Muscle of arm (tissue), 1 donor: ENCODE measurements at regions not wholly inside any gene's neighbourhood (a gene's known extent, or its start where the extent isn't known, plus 50 kb on each side); places are given as distances from the start of the nearest gene placed in this dataset.
A peak's percentile ranks its signal among the peaks of the same experiment; 100 is the strongest.

Experiments used
- DNase-seq: peaks from one replicate; pipeline ENCODE4 v3.0.0-alpha.2; 2013

DNA sequence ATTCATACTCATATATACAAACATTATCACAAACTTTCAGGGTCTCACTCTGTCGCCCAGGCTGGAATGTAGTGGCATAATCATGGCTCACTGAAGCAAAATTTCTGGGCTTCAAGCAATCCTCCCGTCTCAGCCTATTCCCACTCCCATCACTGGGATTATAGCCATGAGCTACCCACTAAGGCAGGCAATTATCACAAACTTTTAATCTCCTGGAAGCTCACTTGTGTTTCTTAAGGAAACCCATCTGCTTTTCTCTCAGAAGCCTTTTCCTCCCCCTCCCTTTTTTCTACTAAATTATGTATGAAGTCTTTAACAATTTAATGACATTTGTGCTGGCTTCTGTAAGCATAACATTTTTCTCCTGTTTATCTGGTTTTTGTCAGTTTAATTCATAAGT lies 170.5 kb downstream of the AREG start:
- DNase-seq = no peak

DNA sequence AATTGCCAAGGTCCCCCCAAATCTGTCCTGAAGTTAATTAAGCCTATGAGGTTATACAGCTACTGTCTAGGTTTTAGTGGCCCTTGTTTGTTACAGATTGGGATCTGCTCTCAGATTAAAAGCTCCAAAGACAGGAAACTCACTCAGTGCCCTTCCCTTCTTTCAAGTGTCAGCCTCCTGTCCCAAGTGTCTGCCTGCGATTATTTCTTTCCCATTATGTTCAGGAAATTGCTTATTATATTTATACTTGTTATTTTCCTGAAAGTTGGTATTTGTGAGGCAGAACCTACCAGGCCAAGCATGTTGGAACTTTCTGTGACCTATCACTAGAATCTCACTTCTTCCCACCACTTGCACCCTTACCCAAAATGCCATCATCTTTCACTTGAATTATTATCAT lies 173.2 kb downstream of the AREG start:
- DNase-seq = no peak

DNA sequence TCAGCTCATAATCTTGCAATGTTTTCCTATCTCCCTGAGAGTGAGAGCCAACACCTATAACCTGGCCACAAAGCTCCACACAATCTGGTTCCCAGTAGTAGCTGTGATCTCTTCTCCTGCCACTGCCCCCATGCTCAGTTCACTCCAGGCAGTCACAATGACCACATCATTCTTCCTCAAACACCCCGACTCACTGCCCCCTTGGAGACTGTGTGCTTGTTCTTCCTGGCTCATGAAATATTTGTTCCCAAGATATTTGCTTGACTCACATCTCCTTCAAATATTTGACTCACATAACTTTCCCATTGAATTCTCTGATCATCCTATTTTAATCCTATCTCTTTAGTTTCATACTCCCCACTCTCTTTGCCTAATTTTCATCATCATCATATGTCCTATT lies 173.7 kb downstream of the AREG start:
- no peak for DNase-seq

DNA sequence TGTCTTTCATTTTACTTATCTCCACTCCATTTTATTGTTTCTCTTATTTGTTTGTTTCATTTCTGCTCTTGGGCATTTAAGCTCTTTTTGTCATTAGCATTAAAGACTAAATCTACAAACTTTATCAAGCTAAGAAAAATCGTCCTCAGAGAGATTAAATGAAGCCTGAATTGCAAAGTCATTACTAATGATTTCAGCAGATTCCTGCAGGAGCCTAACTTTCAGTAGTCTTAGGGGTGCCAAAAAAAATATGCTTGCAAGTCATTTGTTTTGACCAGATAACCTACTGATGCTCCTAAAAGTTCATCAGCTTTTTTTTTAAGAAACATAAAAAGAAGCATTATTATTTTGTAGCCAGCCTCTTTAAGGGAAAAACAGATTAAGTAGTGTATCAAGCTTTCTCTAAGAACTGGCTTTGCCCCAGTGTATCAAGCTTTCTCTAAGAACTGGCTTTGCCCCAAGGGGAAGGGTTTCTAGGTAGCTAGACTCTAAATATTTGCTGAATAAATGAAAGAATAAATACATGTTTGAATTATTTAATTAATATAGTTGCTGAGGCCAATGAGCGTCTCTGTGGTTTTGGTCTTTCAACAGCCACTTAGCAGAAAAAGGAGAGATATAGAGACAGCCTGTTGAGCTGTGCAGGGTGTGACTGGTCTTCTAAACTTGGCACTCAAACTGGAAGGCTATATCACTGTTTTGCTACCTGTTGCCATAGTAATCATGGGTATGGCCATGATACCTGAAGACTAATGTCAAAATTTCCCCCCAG lies 174.2 kb downstream of the BTC start:
- DNase-seq = no peak

DNA sequence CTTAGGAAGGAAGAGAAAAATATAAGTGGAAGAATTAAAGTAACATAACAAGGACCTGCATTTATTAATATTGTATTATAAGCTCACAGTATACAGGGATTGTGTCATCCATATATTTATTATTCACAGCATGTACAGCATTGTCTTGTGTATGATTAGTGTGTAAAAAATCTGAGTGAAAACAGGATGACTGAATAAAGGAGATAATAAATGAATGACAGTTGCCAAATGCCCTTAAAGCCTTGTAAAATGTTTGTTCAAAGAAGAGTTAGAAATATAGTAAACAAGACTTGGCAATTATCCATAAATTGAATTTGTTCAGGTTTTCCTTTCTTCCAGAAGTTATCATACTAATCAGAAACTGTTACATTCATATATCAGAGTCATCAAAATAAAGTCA lies 172.7 kb downstream of the BTC start:
- DNase-seq = no peak

DNA sequence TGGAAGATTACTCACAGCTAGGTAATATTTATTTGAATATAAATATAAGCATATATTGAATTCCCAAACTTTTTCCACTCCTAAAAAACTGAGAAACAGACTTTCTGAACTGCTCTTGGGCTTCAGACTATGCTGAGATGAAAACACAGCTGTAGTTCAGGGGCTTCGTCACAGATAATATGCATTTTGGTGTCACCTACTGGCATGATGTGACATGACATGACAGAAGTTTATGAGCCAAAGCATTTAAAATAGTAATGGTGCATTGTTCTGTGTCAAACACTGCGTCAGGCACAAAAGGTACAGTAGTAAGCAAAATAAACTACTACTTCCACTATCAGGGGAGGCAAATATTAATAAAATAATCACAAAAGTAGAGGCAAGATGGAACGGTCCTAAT lies 171.3 kb downstream of the BTC start:
- DNase-seq = no peak

DNA sequence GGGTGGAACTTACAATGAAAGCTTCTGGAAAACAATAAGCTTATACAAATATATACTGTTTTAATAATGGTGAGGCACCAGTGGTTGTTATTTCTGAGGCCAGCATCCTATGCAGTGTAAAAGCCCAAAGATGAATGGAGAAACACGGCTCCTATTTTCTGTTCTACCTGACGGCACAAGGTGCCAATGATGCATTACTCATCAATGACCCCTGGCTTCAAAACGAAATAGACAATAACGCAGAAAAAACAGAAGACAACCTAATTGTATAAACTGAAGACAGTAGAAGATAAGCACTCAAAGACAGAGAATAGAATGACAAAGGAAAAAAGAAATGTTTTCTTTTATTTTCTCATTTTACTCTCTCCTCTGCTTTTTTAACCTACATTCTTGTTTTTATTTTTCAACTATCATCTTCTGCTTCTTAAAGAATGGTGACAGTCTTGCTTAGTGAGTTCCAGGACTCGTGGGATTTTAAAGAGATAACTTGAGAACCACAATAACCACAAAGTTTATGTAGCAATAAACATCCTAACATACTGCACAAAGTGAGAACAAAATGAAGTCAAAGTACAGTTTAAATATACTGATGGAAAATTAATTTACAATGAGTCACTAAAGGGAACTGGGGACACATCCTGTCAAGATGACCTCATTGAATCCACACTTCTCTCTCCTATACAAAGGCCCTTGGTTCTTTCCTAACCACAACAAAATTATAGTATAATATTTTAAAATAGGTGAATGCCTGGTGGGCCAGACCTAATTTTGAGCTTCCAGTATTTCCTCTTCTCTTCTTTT lies 169.8 kb downstream of the BTC start:
- no peak for DNase-seq

DNA sequence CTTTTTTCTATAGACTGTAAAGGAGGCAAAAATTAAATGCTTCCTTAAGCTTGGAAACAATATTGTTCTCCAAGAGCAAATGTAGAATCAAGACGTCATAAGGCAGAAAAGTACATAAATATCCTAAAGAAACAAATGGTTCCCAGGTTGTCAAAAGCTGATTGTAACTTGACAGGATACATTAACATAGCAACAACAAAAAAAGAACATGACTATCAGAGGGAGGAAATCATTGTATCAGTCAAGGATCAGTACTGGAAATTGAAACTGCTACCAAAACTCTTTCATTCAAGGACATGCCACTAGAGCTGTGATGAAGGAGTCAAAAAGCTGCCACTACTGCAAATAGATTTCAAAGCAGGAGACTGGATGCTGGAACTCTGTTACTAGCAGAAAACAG lies 168.3 kb downstream of the BTC start:
- DNase-seq = no peak

DNA sequence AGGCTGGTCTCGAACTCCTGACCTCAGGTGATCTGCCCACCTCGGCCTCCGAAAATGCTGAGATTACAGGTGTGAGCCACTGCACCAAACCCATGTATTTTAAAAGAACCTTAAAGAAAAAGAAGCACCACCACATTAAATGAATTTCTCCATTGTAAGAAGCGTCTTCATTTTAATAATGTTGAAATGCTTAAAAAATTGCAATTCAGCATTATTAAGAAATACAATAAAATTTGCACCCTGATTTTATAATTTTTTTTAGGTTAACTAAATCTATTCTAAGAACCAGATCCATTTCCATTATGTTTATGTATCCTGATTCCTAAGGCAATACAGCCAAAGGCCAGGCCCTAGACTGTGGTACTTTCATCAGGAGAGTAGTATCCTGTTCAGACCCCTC lies 167.2 kb downstream of the BTC start:
- DNase-seq = no peak

DNA sequence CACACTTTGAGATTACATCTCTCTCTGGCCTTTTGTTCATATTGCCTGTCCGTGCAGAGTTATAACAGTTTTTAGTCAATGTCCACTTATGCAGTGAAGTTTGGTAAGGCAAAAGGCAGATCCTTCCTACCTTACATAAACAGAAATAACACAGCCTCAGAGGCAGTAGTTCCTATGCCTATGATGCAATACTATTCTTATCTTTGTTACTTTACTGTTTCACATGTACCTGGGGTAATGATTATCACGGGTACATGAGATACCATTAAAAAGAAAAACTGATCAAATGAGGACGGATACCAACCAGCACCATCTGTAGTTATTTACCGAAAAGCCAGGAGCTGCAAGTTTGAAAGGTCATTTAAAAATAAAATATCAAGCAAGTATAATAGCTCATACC lies 166.8 kb downstream of the BTC start:
- no peak for DNase-seq

DNA sequence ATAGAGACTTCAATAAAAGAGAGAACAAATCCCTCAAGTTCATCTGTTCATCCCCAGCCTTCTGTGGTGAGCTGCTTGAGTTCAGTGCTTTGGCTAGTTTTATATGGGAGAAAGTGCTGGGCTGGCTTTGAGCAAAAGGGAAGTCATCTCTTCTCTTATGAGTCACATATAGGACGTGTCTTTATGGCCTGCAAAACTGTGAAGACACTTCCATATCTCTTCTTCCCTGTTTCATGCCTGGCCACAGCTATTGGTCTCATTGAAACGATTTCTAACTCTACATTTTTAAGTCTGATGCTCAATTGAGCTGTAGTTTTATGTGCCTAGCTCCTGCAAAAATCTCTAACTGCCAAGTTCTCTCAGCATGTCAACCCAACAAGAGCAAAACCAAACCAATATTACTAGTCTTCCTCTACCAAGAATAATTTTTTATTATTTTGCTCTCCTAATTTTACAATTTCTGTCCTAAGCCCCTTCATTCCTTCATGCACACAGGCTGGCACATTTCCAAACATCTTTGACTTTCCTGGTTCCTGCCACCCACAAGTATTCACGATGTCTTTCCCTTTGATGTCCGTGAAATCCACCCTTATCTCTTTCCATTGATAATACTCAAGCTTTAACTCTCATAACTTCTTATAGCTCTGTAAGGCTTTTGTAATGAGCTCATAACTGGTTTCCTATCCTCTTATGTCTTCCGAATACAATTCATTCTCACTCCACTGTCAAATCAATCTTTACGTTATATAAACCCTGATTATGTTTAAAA lies 165.3 kb downstream of the BTC start:
- DNase-seq = peak; percentile 6

DNA sequence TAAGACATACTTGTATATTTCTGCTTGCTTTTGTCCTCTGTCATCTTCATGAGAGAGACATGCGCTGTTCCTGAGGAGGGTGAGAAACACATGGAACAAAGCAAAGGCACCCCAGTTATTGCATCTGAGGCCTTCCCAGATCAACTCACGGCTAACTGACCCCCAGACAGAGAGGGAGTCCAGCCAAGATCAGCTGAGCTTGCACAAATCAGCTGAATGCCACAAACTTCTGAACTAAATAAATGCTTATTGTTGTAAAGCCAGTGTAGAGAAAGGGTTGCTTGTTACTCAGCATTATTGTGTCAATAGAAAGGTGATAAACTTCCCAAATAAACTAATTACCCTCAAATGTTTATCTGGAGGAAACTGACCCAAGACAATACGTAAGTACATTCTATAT lies 163.8 kb downstream of the BTC start:
- no peak for DNase-seq

DNA sequence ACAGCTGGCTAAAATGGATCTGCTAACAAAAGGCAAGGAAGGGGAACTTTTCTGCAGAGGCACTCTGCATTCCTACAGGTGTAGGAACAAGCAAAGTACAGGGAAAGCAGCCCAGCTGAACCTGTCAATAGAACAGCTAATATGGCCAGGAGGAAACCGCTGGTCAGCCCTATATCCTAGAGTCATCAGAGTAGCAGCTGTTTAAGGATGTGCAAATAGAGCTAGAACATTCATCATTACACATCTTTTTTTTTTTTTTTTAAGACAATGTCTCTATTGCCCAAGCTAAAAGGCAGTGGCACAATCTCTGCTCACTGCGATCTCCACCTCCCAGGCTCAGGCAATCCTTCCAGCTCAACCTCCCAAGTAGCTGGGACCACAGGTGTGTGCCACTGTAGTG lies 163.0 kb downstream of the BTC start:
- no peak for DNase-seq

DNA sequence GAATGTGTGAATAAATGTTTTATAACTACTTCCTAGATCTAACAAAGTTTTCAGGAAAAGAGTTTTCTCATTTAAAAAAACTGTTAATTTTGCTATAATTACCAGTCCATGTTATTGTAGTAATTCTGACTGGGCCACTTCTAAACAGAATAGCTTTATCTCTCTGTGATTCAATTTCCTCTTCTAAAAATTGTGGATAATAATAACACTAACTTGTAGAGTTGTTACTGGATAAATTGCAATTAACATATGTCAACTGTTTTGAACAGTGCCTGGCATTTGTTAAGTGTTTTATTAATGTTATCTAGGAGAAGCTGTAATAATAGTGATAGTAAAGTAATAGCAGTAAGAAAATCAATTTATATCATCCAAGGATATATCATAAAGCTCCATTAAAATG lies 162.3 kb downstream of the BTC start:
- no peak for DNase-seq

DNA sequence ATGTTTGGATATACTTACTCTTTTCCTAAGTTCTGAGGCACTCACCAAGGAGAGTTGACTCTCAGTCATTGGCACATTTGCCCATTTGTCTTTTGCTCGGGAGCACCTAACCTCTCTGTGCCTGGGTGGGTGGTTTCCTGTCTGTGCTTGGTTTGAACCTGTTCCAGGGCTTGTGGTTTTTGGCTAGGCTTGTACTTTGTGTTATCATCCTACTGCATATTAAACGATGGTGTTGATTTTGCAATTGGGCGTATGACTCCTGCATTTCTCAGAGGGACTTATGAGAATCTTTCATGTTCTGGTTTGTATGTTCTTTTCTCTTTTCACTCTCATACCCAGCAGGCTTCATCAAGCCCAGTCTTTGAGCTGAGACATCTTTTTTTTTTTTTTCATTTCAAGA lies 161.7 kb downstream of the BTC start:
- no peak for DNase-seq

DNA sequence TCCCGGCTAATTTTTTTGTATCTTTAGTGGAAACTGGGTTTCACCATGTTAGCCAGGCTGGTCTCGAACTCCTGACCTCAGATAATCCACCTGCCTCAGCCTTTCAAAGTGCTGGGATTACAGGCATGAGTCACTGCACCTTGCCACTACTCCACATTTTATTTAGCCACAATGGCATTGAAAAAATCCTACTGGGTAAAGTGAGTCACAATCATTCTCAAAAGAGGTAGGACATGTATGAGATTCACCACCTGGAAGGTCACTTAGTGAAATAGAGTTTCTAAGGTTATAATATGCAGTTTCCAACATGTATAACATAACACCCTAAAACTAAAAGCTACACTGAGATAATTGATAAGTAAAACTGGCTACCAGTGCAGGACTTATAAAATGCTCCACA lies 159.2 kb downstream of the BTC start:
- no peak for DNase-seq

DNA sequence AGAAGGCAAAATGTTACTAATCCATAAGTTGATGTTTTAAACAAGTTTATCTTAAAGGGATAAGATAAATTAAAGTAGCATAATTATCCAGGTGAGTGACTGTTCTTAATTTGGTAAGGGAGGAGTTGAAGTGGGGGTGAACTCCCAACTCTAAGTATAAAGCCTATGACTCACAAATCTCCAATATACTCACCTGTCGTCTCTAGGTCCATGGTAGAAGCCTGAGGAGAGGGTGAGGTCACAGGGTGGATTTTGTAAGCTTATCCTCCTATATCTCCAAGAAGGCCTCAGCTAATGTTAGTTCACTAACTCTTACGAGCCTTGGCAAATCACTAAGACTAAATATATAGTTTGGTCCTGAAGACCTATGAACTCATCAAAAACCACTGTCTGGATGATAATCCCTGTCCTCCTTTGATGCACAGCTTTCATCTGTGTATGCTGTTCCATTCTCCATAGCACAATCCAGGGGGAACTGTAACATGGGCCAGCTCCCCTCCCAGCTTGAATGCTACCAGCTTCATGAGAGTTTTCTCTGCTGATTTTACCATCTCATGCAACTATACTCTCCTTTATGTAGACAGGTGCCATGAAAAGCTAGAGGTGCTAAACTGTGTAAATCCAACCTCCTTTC lies 158.7 kb downstream of the BTC start:
- no peak for DNase-seq

DNA sequence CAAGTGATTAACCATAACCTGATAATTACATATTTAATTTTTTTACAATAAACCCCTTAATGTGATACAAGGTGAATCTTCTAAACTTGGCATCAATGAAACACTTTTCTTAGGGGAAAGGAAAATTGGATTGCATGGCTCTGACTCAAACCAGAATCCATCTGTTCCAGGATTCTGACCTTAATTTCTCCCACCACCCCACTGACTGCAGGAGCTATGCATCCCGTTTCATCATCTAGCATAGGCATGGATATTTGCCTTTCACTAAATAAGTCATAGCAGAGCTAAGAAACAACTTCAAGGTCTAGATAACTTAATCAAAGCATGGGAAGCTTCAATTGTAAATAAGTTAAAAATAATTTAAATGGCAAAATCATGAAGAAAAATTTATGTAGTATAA lies 156.3 kb downstream of the BTC start:
- no peak for DNase-seq

DNA sequence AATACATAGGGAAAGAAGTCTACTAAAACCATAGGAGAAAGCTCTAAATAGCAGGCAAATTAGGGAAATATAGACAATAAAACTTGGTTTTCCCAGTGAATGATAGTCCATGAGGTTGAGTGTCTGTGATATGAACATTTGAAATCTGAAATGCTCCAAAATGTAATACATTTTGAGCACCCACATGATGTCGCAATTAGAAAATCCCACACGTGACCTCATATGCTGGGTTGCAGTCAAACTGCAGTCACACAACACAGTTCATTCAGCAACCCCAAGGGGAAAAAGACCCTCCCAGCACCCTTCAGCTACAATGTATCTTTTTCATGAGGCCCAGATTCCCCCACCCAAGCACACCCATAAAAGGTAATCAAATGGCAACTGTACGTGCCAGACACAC lies 155.6 kb downstream of the BTC start:
- no peak for DNase-seq

DNA sequence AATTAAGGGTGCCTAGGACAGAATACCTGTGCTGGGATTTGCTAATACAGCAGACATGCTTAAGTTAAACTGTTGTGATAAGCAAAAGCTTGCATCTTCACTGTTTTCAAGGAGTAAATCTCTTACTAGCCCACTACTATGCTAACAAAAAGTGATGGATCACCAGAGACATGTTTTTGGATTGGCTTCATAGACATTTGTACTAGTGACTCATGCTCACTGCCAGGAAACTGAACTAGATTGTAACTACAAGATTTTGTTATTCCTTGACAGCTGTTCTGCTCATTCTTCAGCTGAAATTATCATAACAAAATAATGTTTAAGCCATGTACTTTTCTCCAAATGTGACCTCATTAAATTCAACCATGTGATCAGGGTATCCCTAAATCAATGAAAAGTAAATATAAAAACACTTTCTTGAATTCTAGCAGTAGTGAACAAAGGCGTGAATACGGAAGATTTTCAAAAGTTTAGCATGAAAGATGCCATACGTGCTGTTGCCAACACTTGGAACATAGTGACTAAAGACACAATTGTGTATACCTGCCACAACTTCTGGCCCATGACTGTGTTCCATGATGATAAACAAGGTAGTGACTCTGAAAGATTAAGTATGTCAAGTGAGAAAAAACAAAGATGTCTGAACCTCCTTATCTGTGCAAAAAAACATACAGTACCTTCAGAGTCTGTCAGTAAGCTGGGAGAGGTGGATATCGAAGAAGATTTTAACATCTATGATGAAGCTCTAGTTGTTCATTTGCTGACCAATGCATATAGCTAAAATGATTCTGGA lies 154.0 kb downstream of the BTC start:
- no peak for DNase-seq

DNA sequence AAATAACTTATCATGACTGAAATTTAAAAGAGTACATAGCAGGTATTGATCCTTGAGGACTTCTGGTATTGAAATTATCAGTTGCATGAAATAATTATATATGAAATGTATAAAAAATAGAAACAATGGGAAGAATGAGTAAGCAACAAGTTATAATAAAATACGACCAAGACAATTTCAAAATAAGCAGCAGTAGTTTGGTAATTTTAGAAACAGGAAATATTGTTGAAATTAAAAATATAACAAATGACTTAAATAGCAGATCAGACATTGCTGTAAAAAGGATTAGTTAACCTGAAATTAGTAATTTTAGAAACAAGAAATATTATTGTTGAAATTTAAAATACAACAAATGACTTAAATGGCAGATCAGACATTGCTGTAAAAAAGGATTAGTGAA lies 152.3 kb downstream of the BTC start:
- DNase-seq = no peak

DNA sequence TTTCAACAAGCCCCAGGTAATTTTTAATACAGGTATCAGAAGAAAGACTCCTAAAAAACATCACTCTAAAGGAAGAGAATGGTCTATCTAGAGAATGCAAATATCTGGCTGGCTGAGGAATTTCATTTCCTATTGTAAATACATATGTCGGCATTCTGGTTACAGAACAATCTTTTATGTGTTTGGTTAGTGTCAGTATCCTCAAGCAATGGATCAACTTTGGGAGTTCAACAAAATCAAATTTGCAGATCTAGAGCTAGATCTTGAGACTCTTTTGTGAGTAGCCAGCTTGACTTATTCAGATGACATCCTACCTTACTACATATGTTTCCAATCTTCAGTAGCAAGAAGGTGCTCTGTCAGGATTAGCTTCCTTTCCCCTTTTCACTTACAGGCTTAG lies 145.1 kb downstream of the BTC start:
- no peak for DNase-seq
